HL-60 (cell line): ENCODE measurements at regions not wholly inside any gene's neighbourhood (a gene's known extent, or its start where the extent isn't known, plus 50 kb on each side); places are given as distances from the start of the nearest gene placed in this dataset.

Experiments
- GABPA ChIP-seq: IDR thresholded peaks from 2 replicates; pipeline ENCODE4 v1.6.1; 2012; ENCODE audit warnings: low read depth
- POLR2AphosphoS5 ChIP-seq: IDR thresholded peaks from 2 replicates; pipeline ENCODE4 v1.6.1; 2012; ENCODE audit warnings: low read depth
- TF ChIP-seq, protein P1 (sequence below): IDR thresholded peaks from one replicate; pipeline ENCODE4 v1.5.1; 2011; ENCODE audit warnings: low read length, control low read depth, inconsistent platforms; ENCODE audit not compliant: insufficient read depth

DNA sequence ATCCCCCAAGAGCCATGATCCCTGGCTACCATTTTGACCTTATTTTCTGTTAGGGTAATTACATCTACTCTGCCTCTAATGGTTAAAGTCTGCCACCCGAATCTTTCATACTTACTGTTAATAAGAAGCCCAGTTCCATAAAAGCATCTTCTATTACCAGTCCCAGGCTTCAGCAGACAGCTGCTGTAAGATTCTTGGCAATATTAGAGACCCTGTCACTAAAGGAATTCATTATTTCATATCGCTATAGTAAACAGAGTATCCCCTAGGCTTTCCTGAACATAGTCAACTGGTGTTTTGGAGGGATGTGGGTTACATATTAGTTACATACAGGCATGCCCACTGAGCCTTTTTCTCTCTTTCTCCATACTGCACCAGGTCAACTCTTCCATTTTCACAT, 608.7 kb upstream of the SEMA6A start:
- TF ChIP-seq, protein P1, sequence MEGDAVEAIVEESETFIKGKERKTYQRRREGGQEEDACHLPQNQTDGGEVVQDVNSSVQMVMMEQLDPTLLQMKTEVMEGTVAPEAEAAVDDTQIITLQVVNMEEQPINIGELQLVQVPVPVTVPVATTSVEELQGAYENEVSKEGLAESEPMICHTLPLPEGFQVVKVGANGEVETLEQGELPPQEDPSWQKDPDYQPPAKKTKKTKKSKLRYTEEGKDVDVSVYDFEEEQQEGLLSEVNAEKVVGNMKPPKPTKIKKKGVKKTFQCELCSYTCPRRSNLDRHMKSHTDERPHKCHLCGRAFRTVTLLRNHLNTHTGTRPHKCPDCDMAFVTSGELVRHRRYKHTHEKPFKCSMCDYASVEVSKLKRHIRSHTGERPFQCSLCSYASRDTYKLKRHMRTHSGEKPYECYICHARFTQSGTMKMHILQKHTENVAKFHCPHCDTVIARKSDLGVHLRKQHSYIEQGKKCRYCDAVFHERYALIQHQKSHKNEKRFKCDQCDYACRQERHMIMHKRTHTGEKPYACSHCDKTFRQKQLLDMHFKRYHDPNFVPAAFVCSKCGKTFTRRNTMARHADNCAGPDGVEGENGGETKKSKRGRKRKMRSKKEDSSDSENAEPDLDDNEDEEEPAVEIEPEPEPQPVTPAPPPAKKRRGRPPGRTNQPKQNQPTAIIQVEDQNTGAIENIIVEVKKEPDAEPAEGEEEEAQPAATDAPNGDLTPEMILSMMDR: no peak
- no peak for TF ChIP-seq GABPA
- TF ChIP-seq POLR2AphosphoS5: no peak
